ENCODE measurements at regions not wholly inside any gene's neighbourhood (a gene's known extent, or its start where the extent isn't known, plus 50 kb on each side); places are given as distances from the start of the nearest gene placed in this dataset.

- H3K4me1 ChIP-seq (ENCODE audit: insufficient read depth, low read length): no peaks in the 10 kb centered on the region
- H3K9ac ChIP-seq (ENCODE audit: low read length): no peak overlapping the region
- no peak overlapping the region for H3K4me3 ChIP-seq (ENCODE audit: low read depth in 1 of 2, low read length in 2 of 2)
- no peaks in the 10 kb centered on the region for H3K27me3 ChIP-seq (ENCODE audit: control insufficient read depth in 1 of 2, insufficient read depth in 2 of 2, low read length in 2 of 2)
- no peak overlapping the region for H3K27ac ChIP-seq (ENCODE audit: low read depth, low read length)
- H3K36me3 ChIP-seq (ENCODE audit: insufficient read depth, low read length): no peaks in the 10 kb centered on the region
- H3K9me3 ChIP-seq (ENCODE audit: low read length): no peaks in the 10 kb centered on the region
Observed at GRCh38 chr2:192876698-192877097, 682.0 kb upstream of the TMEFF2 start.

DNA sequence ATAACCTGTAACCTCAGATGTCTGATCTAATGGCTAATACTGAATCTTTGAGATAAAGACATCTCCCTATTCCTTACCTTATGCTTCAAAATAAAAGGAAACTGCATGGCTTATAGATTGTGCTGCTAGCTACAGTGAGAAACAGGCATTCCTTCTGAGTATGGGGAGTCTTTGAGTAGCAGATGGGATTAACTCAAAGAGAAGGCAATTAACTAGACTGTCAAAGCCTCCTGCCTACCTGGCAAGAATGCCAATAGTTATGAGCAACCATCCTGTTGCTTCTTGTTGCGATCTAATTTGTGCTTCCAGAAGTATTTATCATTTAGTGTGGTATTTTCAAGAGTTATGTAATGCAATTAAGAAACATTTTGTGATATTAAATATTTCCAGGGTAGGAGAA is 660.0 kb upstream of the TMEFF2 start:
- H3K9ac ChIP-seq (ENCODE audit: low read length): no peak overlapping the region
- H3K27me3 ChIP-seq (ENCODE audit: control insufficient read depth in 1 of 2, insufficient read depth in 2 of 2, low read length in 2 of 2): no peaks in the 10 kb centered on the region
- H3K9me3 ChIP-seq (ENCODE audit: low read length): no peaks in the 10 kb centered on the region

GRCh38 chr2:192854031-192854430 is 659.3 kb upstream of the TMEFF2 start:
- Histone ChIP-seq H3K36me3 (ENCODE audit: insufficient read depth, low read length) (no peaks in the 10 kb centered on the region), H3K27ac (ENCODE audit: low read depth, low read length) (no peak overlapping the region), H3K9me3 (ENCODE audit: low read length) (no peaks in the 10 kb centered on the region), H3K9ac (ENCODE audit: low read length) (no peak overlapping the region), H3K4me1 (ENCODE audit: insufficient read depth, low read length) (no peaks in the 10 kb centered on the region), H3K27me3 (ENCODE audit: control insufficient read depth in 1 of 2, insufficient read depth in 2 of 2, low read length in 2 of 2) (no peaks in the 10 kb centered on the region), H3K4me3 (ENCODE audit: low read depth in 1 of 2, low read length in 2 of 2) (no peak overlapping the region)

More for the DNA sequence above, 660.0 kb upstream of the TMEFF2 start:
- no peaks in the 10 kb centered on the region for H3K36me3 ChIP-seq (ENCODE audit: insufficient read depth, low read length)
- no peak overlapping the region for H3K27ac ChIP-seq (ENCODE audit: low read depth, low read length)
- H3K4me1 ChIP-seq (ENCODE audit: insufficient read depth, low read length): no peaks in the 10 kb centered on the region
- H3K4me3 ChIP-seq (ENCODE audit: low read depth in 1 of 2, low read length in 2 of 2): no peak overlapping the region

DNA sequence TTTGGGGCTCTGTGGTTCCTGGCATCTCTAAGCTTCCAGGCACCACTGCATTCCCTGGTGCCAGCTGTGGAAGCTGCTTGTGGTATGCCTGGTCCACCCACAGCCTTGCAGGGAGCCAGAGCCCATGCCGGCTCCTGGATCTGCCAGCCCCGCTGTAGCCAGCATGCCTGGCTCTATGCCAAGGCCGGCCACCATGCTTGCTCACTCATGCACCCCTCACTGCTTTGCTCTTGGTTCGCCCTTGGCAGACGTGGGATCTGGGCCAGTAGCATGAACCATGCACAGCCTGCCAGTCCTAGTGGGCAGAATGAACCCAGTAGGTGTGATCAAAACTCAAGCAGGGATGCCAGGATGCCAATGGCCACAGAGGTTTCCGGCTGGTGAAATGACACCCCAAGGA is 634.2 kb upstream of the TMEFF2 start:
- Histone ChIP-seq H3K4me1 (ENCODE audit: insufficient read depth, low read length) (no peaks in the 10 kb centered on the region), H3K27me3 (ENCODE audit: control insufficient read depth in 1 of 2, insufficient read depth in 2 of 2, low read length in 2 of 2) (no peaks in the 10 kb centered on the region)

GRCh38 chr2:192828175-192828574 is 633.4 kb upstream of the TMEFF2 start:
- Histone ChIP-seq H3K27ac (ENCODE audit: low read depth, low read length) (no peak overlapping the region), H3K36me3 (ENCODE audit: insufficient read depth, low read length) (no peaks in the 10 kb centered on the region), H3K4me1 (ENCODE audit: insufficient read depth, low read length) (no peaks in the 10 kb centered on the region)

More for the DNA sequence above, 634.2 kb upstream of the TMEFF2 start:
- Histone ChIP-seq H3K9ac (ENCODE audit: low read length) (no peak overlapping the region), H3K4me3 (ENCODE audit: low read depth in 1 of 2, low read length in 2 of 2) (no peak overlapping the region), H3K36me3 (ENCODE audit: insufficient read depth, low read length) (no peaks in the 10 kb centered on the region), H3K9me3 (ENCODE audit: low read length) (no peaks in the 10 kb centered on the region), H3K27ac (ENCODE audit: low read depth, low read length) (no peak overlapping the region)

DNA sequence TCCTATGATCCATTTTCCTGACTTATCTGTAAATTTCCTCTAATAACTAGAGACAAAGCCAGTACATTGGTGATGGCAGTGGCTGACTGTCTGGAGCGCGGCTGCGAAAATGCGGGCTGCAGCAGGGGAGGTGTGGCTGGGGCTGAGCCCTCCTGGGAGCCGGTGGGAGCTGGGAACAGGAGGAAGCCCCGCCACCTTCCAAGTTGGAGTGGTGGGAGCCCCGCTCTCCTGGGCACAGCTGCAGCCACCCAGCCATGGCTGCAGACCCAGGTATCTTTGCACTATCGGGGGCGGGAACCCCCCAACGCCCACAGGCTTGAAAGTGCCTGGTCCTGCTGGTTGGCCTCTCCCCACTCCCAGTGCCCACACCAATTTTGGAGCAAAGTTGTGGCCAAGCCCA is 633.0 kb upstream of the TMEFF2 start:
- H3K9ac ChIP-seq (ENCODE audit: low read length): no peak overlapping the region
- no peaks in the 10 kb centered on the region for H3K4me1 ChIP-seq (ENCODE audit: insufficient read depth, low read length)
- H3K27me3 ChIP-seq (ENCODE audit: control insufficient read depth in 1 of 2, insufficient read depth in 2 of 2, low read length in 2 of 2): no peaks in the 10 kb centered on the region
- no peaks in the 10 kb centered on the region for H3K9me3 ChIP-seq (ENCODE audit: low read length)
- no peak overlapping the region for H3K4me3 ChIP-seq (ENCODE audit: low read depth in 1 of 2, low read length in 2 of 2)
- no peak overlapping the region for H3K27ac ChIP-seq (ENCODE audit: low read depth, low read length)
- no peaks in the 10 kb centered on the region for H3K36me3 ChIP-seq (ENCODE audit: insufficient read depth, low read length)

More at GRCh38 chr2:192828175-192828574, 633.4 kb upstream of the TMEFF2 start:
- Histone ChIP-seq H3K27me3 (ENCODE audit: control insufficient read depth in 1 of 2, insufficient read depth in 2 of 2, low read length in 2 of 2) (no peaks in the 10 kb centered on the region), H3K9me3 (ENCODE audit: low read length) (no peaks in the 10 kb centered on the region), H3K4me3 (ENCODE audit: low read depth in 1 of 2, low read length in 2 of 2) (no peak overlapping the region), H3K9ac (ENCODE audit: low read length) (no peak overlapping the region)

DNA sequence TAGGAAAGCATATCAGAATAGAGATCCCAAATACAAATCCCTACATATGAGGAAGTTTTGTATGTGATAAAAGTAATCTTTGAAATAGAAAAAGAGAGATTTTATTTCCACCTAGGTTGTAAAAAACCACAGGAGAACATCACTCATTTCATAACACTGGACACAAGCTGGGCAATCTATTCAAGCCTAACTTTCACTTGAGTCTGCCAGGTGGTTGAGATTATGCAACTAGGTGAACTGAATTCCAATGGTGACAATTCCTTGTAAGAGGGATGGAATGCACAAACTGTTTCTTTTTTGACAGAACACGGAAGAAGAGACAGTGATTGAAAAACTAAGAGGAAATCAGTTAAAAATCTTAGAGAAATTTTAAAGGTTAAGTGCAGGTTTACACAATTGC is 619.6 kb upstream of the TMEFF2 start:
- H3K4me3 ChIP-seq (ENCODE audit: low read depth in 1 of 2, low read length in 2 of 2): no peak overlapping the region
- no peaks in the 10 kb centered on the region for H3K4me1 ChIP-seq (ENCODE audit: insufficient read depth, low read length)
- H3K36me3 ChIP-seq (ENCODE audit: insufficient read depth, low read length): no peaks in the 10 kb centered on the region
- H3K9me3 ChIP-seq (ENCODE audit: low read length): no peaks in the 10 kb centered on the region
- H3K9ac ChIP-seq (ENCODE audit: low read length): no peak overlapping the region
- H3K27me3 ChIP-seq (ENCODE audit: control insufficient read depth in 1 of 2, insufficient read depth in 2 of 2, low read length in 2 of 2): no peaks in the 10 kb centered on the region
- no peak overlapping the region for H3K27ac ChIP-seq (ENCODE audit: low read depth, low read length)

DNA sequence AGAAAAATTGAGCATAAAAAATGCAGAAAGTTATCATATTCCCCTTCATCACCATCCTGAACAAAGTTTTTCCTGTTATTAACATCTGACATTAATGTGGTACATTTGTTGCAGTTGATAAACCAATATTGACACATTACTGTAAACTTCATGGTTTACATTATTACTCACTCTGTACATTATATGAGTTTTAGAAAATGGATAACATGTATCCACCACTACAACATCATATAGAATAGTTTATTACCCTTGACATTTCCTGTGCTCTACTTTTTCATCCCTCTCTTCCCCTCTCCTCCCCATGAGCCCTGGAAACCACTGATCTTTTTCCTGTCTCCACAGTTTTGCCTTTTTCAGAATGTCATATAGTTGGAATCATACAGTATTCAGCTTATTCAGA is 618.6 kb upstream of the TMEFF2 start:
- Histone ChIP-seq H3K36me3 (ENCODE audit: insufficient read depth, low read length) (no peaks in the 10 kb centered on the region), H3K4me1 (ENCODE audit: insufficient read depth, low read length) (no peaks in the 10 kb centered on the region), H3K9ac (ENCODE audit: low read length) (no peak overlapping the region), H3K4me3 (ENCODE audit: low read depth in 1 of 2, low read length in 2 of 2) (no peak overlapping the region), H3K27me3 (ENCODE audit: control insufficient read depth in 1 of 2, insufficient read depth in 2 of 2, low read length in 2 of 2) (no peaks in the 10 kb centered on the region), H3K9me3 (ENCODE audit: low read length) (no peaks in the 10 kb centered on the region), H3K27ac (ENCODE audit: low read depth, low read length) (no peak overlapping the region)

- Histone ChIP-seq H3K4me1 (ENCODE audit: insufficient read depth, low read length) (no peaks in the 10 kb centered on the region), H3K27ac (ENCODE audit: low read depth, low read length) (no peak overlapping the region), H3K36me3 (ENCODE audit: insufficient read depth, low read length) (no peaks in the 10 kb centered on the region), H3K27me3 (ENCODE audit: control insufficient read depth in 1 of 2, insufficient read depth in 2 of 2, low read length in 2 of 2) (no peaks in the 10 kb centered on the region), H3K9ac (ENCODE audit: low read length) (no peak overlapping the region), H3K4me3 (ENCODE audit: low read depth in 1 of 2, low read length in 2 of 2) (no peak overlapping the region), H3K9me3 (ENCODE audit: low read length) (no peaks in the 10 kb centered on the region)
Observed at GRCh38 chr2:192809173-192809572, 614.4 kb upstream of the TMEFF2 start.

DNA sequence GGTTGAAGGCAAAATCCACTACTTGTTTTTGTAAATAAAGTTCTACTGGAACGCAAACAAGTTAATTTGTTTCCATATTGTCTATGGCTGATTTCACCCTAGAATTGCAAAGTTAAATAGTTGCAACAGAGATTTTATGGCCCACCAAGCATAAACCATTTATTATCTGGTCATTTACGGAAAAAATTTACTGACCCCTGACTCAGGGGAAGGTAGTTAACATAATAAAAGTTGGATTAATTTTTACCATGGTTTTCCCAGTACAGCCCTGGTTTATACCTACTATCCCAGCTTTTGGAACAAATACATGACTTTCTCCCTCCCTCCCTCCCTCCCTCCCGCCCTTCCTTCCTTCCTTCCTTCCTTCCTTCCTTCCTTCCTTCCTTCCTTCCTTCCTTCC is 588.9 kb upstream of the TMEFF2 start:
- no peaks in the 10 kb centered on the region for H3K27me3 ChIP-seq (ENCODE audit: control insufficient read depth in 1 of 2, insufficient read depth in 2 of 2, low read length in 2 of 2)
- no peaks in the 10 kb centered on the region for H3K4me1 ChIP-seq (ENCODE audit: insufficient read depth, low read length)
- no peak overlapping the region for H3K4me3 ChIP-seq (ENCODE audit: low read depth in 1 of 2, low read length in 2 of 2)
- no peak overlapping the region for H3K9ac ChIP-seq (ENCODE audit: low read length)
- no peaks in the 10 kb centered on the region for H3K9me3 ChIP-seq (ENCODE audit: low read length)
- no peaks in the 10 kb centered on the region for H3K36me3 ChIP-seq (ENCODE audit: insufficient read depth, low read length)
- no peak overlapping the region for H3K27ac ChIP-seq (ENCODE audit: low read depth, low read length)

- Histone ChIP-seq H3K27me3 (ENCODE audit: control insufficient read depth in 1 of 2, insufficient read depth in 2 of 2, low read length in 2 of 2) (no peaks in the 10 kb centered on the region), H3K9me3 (ENCODE audit: low read length) (no peaks in the 10 kb centered on the region), H3K9ac (ENCODE audit: low read length) (no peak overlapping the region), H3K36me3 (ENCODE audit: insufficient read depth, low read length) (no peaks in the 10 kb centered on the region), H3K4me3 (ENCODE audit: low read depth in 1 of 2, low read length in 2 of 2) (no peak overlapping the region), H3K4me1 (ENCODE audit: insufficient read depth, low read length) (no peaks in the 10 kb centered on the region), H3K27ac (ENCODE audit: low read depth, low read length) (no peak overlapping the region)
Observed at GRCh38 chr2:192775459-192776262, 580.9 kb upstream of the TMEFF2 start.

DNA sequence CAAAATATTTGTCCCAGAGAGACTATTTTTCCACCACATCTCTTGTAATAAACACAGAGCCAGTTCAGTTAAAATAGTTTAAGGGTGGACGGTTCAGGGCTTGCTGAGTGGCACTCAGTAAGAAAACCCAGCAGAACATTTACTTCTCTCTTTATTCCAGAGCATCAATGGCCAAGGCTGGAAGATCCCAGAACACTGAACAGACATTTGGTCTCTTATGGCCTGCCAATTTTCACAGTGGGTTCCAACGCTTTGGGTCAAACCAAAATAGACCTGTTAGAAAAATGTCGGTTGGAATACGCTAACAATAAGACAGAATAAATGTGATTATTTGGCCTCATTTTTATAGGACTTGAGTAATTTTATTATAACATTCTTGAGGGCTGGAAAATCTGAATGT is 580.3 kb upstream of the TMEFF2 start:
- Histone ChIP-seq H3K36me3 (ENCODE audit: insufficient read depth, low read length) (no peaks in the 10 kb centered on the region), H3K9ac (ENCODE audit: low read length) (no peak overlapping the region), H3K27me3 (ENCODE audit: control insufficient read depth in 1 of 2, insufficient read depth in 2 of 2, low read length in 2 of 2) (no peaks in the 10 kb centered on the region), H3K4me1 (ENCODE audit: insufficient read depth, low read length) (no peaks in the 10 kb centered on the region), H3K9me3 (ENCODE audit: low read length) (no peaks in the 10 kb centered on the region), H3K27ac (ENCODE audit: low read depth, low read length) (no peak overlapping the region), H3K4me3 (ENCODE audit: low read depth in 1 of 2, low read length in 2 of 2) (no peak overlapping the region)

All from muscle layer of colon (tissue), 2 donors.